Activated CD4-positive, alpha-beta T cell treated with anti-CD3 and anti-CD28 coated beads, Interleukin-2, amount 10 ng/mL, durations not matched to agents 7 days and 5 days (primary cell): ENCODE measurements at regions not wholly inside any gene's neighbourhood (a gene's known extent, or its start where the extent isn't known, plus 50 kb on each side); places are given as distances from the start of the nearest gene placed in this dataset.

Source experiments
- CTCF ChIA-PET: fragments of 350-600 bp; sonication (Branson Sonifier 250); formaldehyde crosslinking; loops from one replicate; lab custom pipeline; 2021; ENCODE audit warnings: antibody characterized with exemption; lab: Charles Lee
- POLR2A ChIA-PET: fragments of 350-600 bp; sonication (Branson Sonifier 250); formaldehyde crosslinking; loops from one replicate; lab custom pipeline; 2021; ENCODE audit warnings: antibody characterized with exemption; lab: Charles Lee
- DNase-seq: peaks from one replicate; pipeline ENCODE4 v3.0.0-alpha.2; 2020
- H3K27ac Mint-ChIP-seq: one replicate; pipeline ENCODE4 v1.8.0; 2021; ENCODE audit warnings: mild to moderate bottlenecking, moderate library complexity, mixed read lengths
- H3K27me3 Mint-ChIP-seq: one replicate; pipeline ENCODE4 v1.8.0; 2021; ENCODE audit warnings: mixed read lengths
- H3K36me3 Mint-ChIP-seq: one replicate; pipeline ENCODE4 v1.8.0; 2021; ENCODE audit warnings: low read depth, mixed read lengths
- H3K4me1 Mint-ChIP-seq: one replicate; pipeline ENCODE4 v1.8.0; 2021; ENCODE audit warnings: mixed read lengths
- H3K4me3 Mint-ChIP-seq: one replicate; pipeline ENCODE4 v1.8.0; 2021; ENCODE audit warnings: mild to moderate bottlenecking, moderate library complexity, mixed read lengths
- H3K9me3 Mint-ChIP-seq: one replicate; pipeline ENCODE4 v1.8.0; 2021; ENCODE audit warnings: mixed read lengths

- Mint-ChIP-seq H3K4me1 (no peaks in the 10 kb centered on the region), H3K4me3 (no peak overlapping the region), H3K27ac (no peak overlapping the region), H3K27me3 (no peaks in the 10 kb centered on the region), H3K9me3 (no peaks in the 10 kb centered on the region), H3K36me3 (no peaks in the 10 kb centered on the region)
- CTCF ChIA-PET: no interaction called here
- DNase-seq: no peak
- POLR2A ChIA-PET: no interaction called here
Measured at GRCh38 chr13:105821337-105821736, 714.1 kb downstream of the EFNB2 start.

- H3K36me3 Mint-ChIP-seq: no peaks in the 10 kb centered on the region
- H3K27ac Mint-ChIP-seq: no peak overlapping the region
- no peaks in the 10 kb centered on the region for H3K4me1 Mint-ChIP-seq
- no peaks in the 10 kb centered on the region for H3K9me3 Mint-ChIP-seq
- ChIA-PET POLR2A (no interaction called here), CTCF (no interaction called here)
- no peaks in the 10 kb centered on the region for H3K27me3 Mint-ChIP-seq
- no peak for DNase-seq
- no peak overlapping the region for H3K4me3 Mint-ChIP-seq
Measured at GRCh38 chr13:105820415-105820814, 715.0 kb downstream of the EFNB2 start.

GRCh38 chr13:105817498-105817897 lies 718.0 kb downstream of the EFNB2 start:
- Mint-ChIP-seq H3K4me3 (no peak overlapping the region), H3K9me3 (no peaks in the 10 kb centered on the region), H3K36me3 (no peaks in the 10 kb centered on the region), H3K4me1 (no peaks in the 10 kb centered on the region), H3K27ac (no peak overlapping the region), H3K27me3 (no peaks in the 10 kb centered on the region)
- no peak for DNase-seq
- CTCF ChIA-PET: no interaction called here
- POLR2A ChIA-PET: no interaction called here

- H3K36me3 Mint-ChIP-seq: no peaks in the 10 kb centered on the region
- no peaks in the 10 kb centered on the region for H3K9me3 Mint-ChIP-seq
- ChIA-PET CTCF (no interaction called here), POLR2A (no interaction called here)
- no peak for DNase-seq
- no peaks in the 10 kb centered on the region for H3K4me1 Mint-ChIP-seq
- no peak overlapping the region for H3K4me3 Mint-ChIP-seq
- H3K27ac Mint-ChIP-seq: no peak overlapping the region
- H3K27me3 Mint-ChIP-seq: no peaks in the 10 kb centered on the region
Measured at GRCh38 chr13:105816994-105817393, 718.5 kb downstream of the EFNB2 start.

GRCh38 chr13:105814902-105815250 lies 720.6 kb downstream of the EFNB2 start:
- Mint-ChIP-seq H3K4me1 (no peaks in the 10 kb centered on the region), H3K27me3 (no peaks in the 10 kb centered on the region), H3K4me3 (no peak overlapping the region), H3K27ac (no peak overlapping the region), H3K9me3 (no peaks in the 10 kb centered on the region), H3K36me3 (no peaks in the 10 kb centered on the region)
- ChIA-PET POLR2A (no interaction called here), CTCF (no interaction called here)
- no peak for DNase-seq

- no peak overlapping the region for H3K27ac Mint-ChIP-seq
- POLR2A ChIA-PET: no interaction called here
- CTCF ChIA-PET: no interaction called here
- H3K4me1 Mint-ChIP-seq: no peaks in the 10 kb centered on the region
- no peak overlapping the region for H3K4me3 Mint-ChIP-seq
- H3K36me3 Mint-ChIP-seq: no peaks in the 10 kb centered on the region
- no peaks in the 10 kb centered on the region for H3K27me3 Mint-ChIP-seq
- DNase-seq: no peak
- H3K9me3 Mint-ChIP-seq: no peaks in the 10 kb centered on the region
Measured at GRCh38 chr13:105814219-105814901, 721.1 kb downstream of the EFNB2 start.

- H3K36me3 Mint-ChIP-seq: no peaks in the 10 kb centered on the region
- no peak overlapping the region for H3K27ac Mint-ChIP-seq
- no peaks in the 10 kb centered on the region for H3K4me1 Mint-ChIP-seq
- DNase-seq: no peak
- H3K9me3 Mint-ChIP-seq: peaks cover 1% of the 10 kb centered on the region
- CTCF ChIA-PET: no interaction called here
- H3K27me3 Mint-ChIP-seq: no peaks in the 10 kb centered on the region
- no peak overlapping the region for H3K4me3 Mint-ChIP-seq
- POLR2A ChIA-PET: no interaction called here
Measured at GRCh38 chr13:105806628-105806920, 728.9 kb downstream of the EFNB2 start.

- H3K36me3 Mint-ChIP-seq: no peaks in the 10 kb centered on the region
- peaks cover 1% of the 10 kb centered on the region for H3K9me3 Mint-ChIP-seq
- no peak overlapping the region for H3K4me3 Mint-ChIP-seq
- ChIA-PET CTCF (no interaction called here), POLR2A (no interaction called here)
- H3K27me3 Mint-ChIP-seq: no peaks in the 10 kb centered on the region
- no peak for DNase-seq
- H3K27ac Mint-ChIP-seq: no peak overlapping the region
- H3K4me1 Mint-ChIP-seq: no peaks in the 10 kb centered on the region
Measured at GRCh38 chr13:105805892-105806627, 729.4 kb downstream of the EFNB2 start.

- H3K36me3 Mint-ChIP-seq: no peaks in the 10 kb centered on the region
- no peaks in the 10 kb centered on the region for H3K27me3 Mint-ChIP-seq
- H3K4me3 Mint-ChIP-seq: no peak overlapping the region
- H3K27ac Mint-ChIP-seq: no peak overlapping the region
- POLR2A ChIA-PET: no interaction called here
- H3K4me1 Mint-ChIP-seq: no peaks in the 10 kb centered on the region
- DNase-seq: no peak
- peaks cover 1% of the 10 kb centered on the region for H3K9me3 Mint-ChIP-seq
- CTCF ChIA-PET: no interaction called here
Measured at GRCh38 chr13:105804561-105805190, 730.8 kb downstream of the EFNB2 start.

- Mint-ChIP-seq H3K4me1 (no peaks in the 10 kb centered on the region), H3K36me3 (no peaks in the 10 kb centered on the region), H3K27me3 (no peaks in the 10 kb centered on the region), H3K9me3 (no peaks in the 10 kb centered on the region), H3K27ac (no peak overlapping the region), H3K4me3 (no peak overlapping the region)
- ChIA-PET CTCF (no interaction called here), POLR2A (no interaction called here)
- no peak for DNase-seq
Measured at GRCh38 chr13:105799155-105799554, 736.3 kb downstream of the EFNB2 start.

GRCh38 chr13:105798541-105798940 lies 736.9 kb downstream of the EFNB2 start:
- H3K4me1 Mint-ChIP-seq: no peaks in the 10 kb centered on the region
- H3K27ac Mint-ChIP-seq: no peak overlapping the region
- H3K9me3 Mint-ChIP-seq: no peaks in the 10 kb centered on the region
- H3K36me3 Mint-ChIP-seq: no peaks in the 10 kb centered on the region
- H3K4me3 Mint-ChIP-seq: no peak overlapping the region
- ChIA-PET CTCF (no interaction called here), POLR2A (no interaction called here)
- no peak for DNase-seq
- H3K27me3 Mint-ChIP-seq: no peaks in the 10 kb centered on the region

GRCh38 chr13:105796081-105796480 lies 739.4 kb downstream of the EFNB2 start:
- CTCF ChIA-PET: no interaction called here
- DNase-seq: no peak
- H3K27me3 Mint-ChIP-seq: no peaks in the 10 kb centered on the region
- H3K9me3 Mint-ChIP-seq: peaks cover 3% of the 10 kb centered on the region
- no peak overlapping the region for H3K27ac Mint-ChIP-seq
- H3K4me3 Mint-ChIP-seq: no peak overlapping the region
- POLR2A ChIA-PET: no interaction called here
- no peaks in the 10 kb centered on the region for H3K36me3 Mint-ChIP-seq
- H3K4me1 Mint-ChIP-seq: no peaks in the 10 kb centered on the region

- Mint-ChIP-seq H3K27me3 (no peaks in the 10 kb centered on the region), H3K27ac (no peak overlapping the region), H3K4me1 (no peaks in the 10 kb centered on the region), H3K4me3 (no peak overlapping the region), H3K36me3 (no peaks in the 10 kb centered on the region), H3K9me3 (peaks cover 3% of the 10 kb centered on the region)
- ChIA-PET CTCF (interaction anchor here (0.6 kb wide), 1 partner anchor 120 kb away, joined by 3 read pairs; no protein-coding TSS in a partner anchor), POLR2A (no interaction called here)
- no peak for DNase-seq
Measured at GRCh38 chr13:105790923-105791322, 744.5 kb downstream of the EFNB2 start.
